ENCODE measurements at regions not wholly inside any gene's neighbourhood (a gene's known extent, or its start where the extent isn't known, plus 50 kb on each side); places are given as distances from the start of the nearest gene placed in this dataset.

DNA sequence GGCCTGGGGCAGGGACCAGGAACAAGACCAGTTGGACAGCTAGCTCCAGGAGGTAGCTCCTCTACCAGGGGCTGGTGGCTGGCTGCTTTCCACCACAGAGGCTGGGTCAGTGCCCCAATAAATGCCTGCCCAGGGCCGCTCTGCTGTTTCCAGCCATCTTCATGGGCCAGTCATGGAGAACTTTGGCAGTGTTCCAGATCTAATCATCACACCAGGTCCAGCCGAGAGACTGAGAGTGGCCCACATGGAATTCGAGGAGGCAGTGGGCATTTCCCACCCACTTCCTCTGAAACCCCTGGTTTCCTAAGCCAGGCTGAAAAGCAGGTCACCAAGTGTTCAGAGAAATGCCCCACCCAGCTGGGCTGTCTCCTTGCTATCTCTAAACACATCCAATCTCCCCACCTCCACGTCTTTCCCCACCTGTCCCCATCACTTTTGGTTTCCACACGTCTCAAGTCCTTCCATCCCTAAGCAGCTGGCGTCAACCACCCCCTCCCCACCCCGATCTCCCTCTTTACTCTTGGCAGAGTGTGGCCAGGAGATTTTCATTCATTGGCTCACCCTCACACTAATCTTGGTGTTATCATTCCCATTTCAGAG, 190.0 kb upstream of the LINGO1 start:
- Histone ChIP-seq H3K36me3 (ENCODE audit: control insufficient read depth, insufficient read depth, low read length) (no peaks in the 10 kb centered on the region), H3K4me3 (ENCODE audit: low read depth, low read length) (no peak overlapping the region), H3K27me3 (ENCODE audit: control insufficient read depth, insufficient read depth, low read length) (peaks cover 61% of the 10 kb centered on the region)
- TF ChIP-seq, protein P1, sequence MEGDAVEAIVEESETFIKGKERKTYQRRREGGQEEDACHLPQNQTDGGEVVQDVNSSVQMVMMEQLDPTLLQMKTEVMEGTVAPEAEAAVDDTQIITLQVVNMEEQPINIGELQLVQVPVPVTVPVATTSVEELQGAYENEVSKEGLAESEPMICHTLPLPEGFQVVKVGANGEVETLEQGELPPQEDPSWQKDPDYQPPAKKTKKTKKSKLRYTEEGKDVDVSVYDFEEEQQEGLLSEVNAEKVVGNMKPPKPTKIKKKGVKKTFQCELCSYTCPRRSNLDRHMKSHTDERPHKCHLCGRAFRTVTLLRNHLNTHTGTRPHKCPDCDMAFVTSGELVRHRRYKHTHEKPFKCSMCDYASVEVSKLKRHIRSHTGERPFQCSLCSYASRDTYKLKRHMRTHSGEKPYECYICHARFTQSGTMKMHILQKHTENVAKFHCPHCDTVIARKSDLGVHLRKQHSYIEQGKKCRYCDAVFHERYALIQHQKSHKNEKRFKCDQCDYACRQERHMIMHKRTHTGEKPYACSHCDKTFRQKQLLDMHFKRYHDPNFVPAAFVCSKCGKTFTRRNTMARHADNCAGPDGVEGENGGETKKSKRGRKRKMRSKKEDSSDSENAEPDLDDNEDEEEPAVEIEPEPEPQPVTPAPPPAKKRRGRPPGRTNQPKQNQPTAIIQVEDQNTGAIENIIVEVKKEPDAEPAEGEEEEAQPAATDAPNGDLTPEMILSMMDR (IDR thresholded peaks at IDR 0.05; ENCODE audit: insufficient read depth, low read length, poor library complexity, severe bottlenecking): no peak
- no peak for DNase-seq (ENCODE audit: low read depth)

DNA sequence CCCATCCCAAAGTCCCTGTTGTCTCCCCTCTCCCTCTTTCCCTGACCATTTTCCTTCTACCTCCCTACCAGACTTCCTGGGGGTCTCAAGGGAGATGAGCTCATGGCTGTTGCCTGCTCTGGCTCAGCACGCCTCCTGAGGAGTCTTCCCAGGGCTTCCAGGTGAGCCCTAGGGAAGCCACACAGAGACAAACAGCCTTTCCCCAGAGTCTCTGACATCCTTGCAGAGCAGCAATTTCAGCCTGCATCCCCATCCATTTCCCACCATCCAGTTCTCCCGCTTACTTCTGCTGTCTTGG, 189.2 kb upstream of the LINGO1 start:
- no peak for DNase-seq (ENCODE audit: low read depth)
- Histone ChIP-seq H3K4me3 (ENCODE audit: low read depth, low read length) (no peak overlapping the region), H3K27me3 (ENCODE audit: control insufficient read depth, insufficient read depth, low read length) (peaks cover 67% of the 10 kb centered on the region), H3K36me3 (ENCODE audit: control insufficient read depth, insufficient read depth, low read length) (no peaks in the 10 kb centered on the region)
- TF ChIP-seq, protein P1 (IDR thresholded peaks at IDR 0.05; ENCODE audit: insufficient read depth, low read length, poor library complexity, severe bottlenecking): no peak

DNA sequence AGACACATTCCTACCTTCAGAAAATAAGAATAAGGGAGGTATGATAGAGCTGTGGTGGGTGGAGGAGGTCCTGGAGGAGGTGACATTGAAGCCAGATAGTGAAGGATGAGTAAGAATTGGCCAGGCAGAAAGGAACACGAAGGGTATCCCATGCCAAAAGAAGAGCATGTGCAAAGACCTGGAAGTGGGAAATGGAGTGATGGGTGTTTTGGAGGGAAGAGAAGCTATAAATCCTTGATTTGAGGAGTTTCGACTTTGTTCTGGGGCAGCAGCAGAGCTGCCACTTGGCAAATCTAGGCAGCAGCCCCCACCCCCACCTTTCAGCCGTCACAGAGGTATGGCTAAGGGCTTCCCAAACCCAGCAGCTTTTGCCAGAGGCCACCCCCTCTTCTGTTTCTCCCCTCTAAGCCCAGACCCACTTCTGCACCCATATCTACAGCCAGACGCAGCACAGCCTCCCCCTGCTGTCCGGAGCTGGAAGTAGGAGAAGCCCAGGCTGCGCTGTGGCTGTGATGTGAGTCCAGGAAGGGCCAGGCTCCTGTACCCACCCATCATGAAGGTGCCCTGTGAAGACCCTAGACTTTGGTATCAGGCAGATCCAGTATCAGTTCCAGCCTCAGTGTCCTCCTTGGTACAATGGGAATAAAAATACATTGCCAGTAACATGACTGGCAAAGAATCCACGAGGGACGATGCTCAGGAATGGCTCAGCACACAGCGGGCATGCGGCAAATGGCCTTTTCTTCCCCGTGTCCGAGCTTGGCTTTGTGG, 188.7 kb upstream of the LINGO1 start:
- Histone ChIP-seq H3K4me3 (ENCODE audit: low read depth, low read length) (no peak overlapping the region), H3K27me3 (ENCODE audit: control insufficient read depth, insufficient read depth, low read length) (peaks cover 69% of the 10 kb centered on the region), H3K36me3 (ENCODE audit: control insufficient read depth, insufficient read depth, low read length) (no peaks in the 10 kb centered on the region)
- DNase-seq (ENCODE audit: low read depth): no peak
- TF ChIP-seq, protein P1 (IDR thresholded peaks at IDR 0.05; ENCODE audit: insufficient read depth, low read length, poor library complexity, severe bottlenecking): peak; percentile 92

DNA sequence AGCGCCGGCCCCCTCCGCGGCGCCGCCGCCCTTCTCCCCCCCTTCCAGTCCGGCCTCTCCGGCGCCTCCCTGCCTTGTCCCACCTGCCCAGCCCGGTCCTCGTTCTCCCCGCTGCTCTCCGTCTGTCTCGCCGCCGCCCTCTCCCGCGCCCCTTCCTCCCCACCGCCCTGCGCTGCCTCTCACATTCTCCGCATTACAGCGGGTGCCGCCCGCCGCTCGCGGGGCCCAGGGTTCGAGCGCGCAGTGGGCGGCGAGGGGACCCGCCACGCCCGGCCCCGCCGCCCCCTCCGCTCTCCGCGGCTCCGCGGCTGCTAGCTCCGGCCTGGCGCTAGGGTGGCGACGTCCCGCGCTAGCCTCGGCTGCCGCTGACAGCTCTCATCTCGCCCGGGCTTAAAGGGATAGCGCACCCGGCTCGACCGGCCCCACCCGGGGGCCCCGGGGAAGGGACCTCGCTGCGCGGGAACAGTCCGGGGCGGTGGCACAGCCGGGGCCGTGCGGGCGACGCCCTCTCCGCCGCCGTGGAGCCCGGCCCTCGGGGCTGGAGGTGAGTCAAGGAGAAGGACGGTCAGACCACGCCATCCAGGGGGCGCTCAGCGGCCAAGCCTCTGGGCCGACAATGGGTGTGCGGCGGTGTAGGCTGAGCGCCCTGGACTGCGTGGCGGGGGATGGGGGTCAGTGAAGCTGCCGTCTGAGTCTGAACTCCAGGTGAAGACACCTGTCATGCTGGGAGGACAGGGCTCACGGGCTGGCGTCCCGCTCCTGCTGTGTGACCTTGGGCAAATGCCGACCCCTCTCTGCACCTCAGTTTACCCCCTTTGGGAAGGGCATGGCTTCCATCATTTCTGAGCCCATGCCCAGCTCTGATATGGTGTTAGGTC, 187.4 kb upstream of the LINGO1 start:
- TF ChIP-seq, protein P1 (IDR thresholded peaks at IDR 0.05; ENCODE audit: insufficient read depth, low read length, poor library complexity, severe bottlenecking): peak; percentile 41
- Histone ChIP-seq H3K27me3 (ENCODE audit: control insufficient read depth, insufficient read depth, low read length) (peaks cover 65% of the 10 kb centered on the region), H3K4me3 (ENCODE audit: low read depth, low read length) (no peak overlapping the region), H3K36me3 (ENCODE audit: control insufficient read depth, insufficient read depth, low read length) (no peaks in the 10 kb centered on the region)
- no peak for DNase-seq (ENCODE audit: low read depth)

DNA sequence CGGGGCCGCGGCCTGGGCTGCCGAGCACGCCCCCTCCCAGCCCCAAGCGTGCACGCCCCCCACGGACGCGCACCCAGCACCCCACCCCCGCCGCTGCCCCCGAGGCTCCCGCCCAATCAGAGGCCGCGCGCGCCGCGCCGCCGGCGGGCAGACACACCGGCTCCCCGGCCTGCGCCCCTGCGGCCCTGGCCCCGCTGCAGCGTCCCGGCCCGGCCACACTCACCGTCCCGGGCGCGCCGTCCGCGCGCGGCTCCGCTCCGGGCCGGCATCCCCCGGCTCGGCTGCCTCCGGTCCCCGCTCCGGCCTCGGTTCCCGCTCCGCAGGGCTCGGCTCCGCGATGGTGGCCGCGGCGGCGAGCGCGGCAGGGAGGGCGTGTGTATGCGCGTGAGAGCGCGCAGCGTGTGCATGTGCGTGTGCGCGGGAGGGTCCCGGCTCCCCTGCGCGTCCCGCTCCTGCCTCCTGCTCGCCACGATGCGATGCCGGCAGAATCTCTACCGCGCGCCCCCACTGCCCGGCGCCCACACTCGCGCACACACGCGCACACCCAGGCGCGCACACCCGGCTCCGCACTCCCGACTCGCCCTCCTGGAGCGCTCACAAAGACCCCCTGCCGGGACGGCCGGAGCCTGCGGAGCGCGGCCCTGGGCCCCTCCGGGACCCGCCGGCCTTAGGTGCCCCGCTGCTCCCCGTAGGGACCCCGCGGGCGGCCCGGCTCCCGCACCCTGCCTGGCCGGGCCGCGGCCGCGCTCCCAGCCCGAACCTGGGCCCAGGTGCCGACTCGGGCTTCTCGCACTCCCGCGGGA, 186.5 kb upstream of the LINGO1 start:
- no peak for DNase-seq (ENCODE audit: low read depth)
- H3K27me3 ChIP-seq (ENCODE audit: control insufficient read depth, insufficient read depth, low read length): peaks cover 69% of the 10 kb centered on the region
- peak overlapping the region; percentile 11 for H3K4me3 ChIP-seq (ENCODE audit: low read depth, low read length)
- H3K36me3 ChIP-seq (ENCODE audit: control insufficient read depth, insufficient read depth, low read length): no peaks in the 10 kb centered on the region
- TF ChIP-seq, protein P1 (IDR thresholded peaks at IDR 0.05; ENCODE audit: insufficient read depth, low read length, poor library complexity, severe bottlenecking): no peak
